Astrocyte of the spinal cord (primary cell): ENCODE measurements at regions not wholly inside any gene's neighbourhood (a gene's known extent, or its start where the extent isn't known, plus 50 kb on each side); places are given as distances from the start of the nearest gene placed in this dataset.
"Not testable (repeated sequence)": the region's sequence is repeated elsewhere in the genome, so short reads cannot be mapped to it uniquely, and the experiment has no call there.

Source experiments
- DNase-seq: peaks from one replicate; pipeline ENCODE4 v3.0.0; 2011; ENCODE audit warnings: low read depth, low spot score
- H3K4me3 ChIP-seq: 2 replicates; pipeline ENCODE4 v1.5.1; 2011; ENCODE audit warnings: low read depth, mild to moderate bottlenecking, low read length, moderate library complexity
- in situ Hi-C: cut with HindIII; loops from 2 replicates; pipeline ENCODE4 v1.10.0; 2017; ENCODE audit warnings: low sequenced_read_pairs
- TF ChIP-seq, protein P1 (sequence below): IDR thresholded peaks from 2 replicates; pipeline ENCODE4 v1.5.1; 2012; ENCODE audit warnings: low read depth, mild to moderate bottlenecking, low read length, inconsistent platforms

DNA sequence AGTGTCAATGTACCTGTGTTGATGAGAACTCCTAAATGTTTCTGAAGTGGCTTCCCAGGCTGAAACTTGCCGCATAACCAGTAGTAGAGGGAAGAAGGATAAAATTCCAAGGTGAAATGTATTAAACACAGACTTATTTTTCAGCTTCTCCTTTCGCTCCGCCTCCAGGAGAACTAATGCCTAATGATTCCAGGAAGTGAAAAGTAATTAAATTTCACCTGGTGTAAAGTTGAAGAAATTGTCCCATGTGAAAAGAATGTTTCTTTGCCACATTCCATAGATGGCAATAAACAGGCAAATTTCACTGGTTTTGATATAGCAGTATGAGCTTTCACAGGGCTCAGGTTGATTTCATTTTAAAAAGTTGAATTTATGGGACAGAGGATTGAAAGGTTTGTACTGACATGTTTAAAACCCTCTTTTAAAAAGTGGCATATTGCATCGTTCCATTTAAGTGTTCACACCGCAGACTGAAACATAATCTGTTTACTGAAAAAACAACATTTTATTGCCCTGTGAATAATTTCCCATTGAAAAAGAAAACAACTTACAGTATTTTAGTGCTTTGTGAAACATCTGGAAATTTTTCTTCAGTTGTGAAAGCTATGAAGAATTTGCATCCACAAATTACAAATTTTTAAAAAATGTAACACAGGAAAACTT lies 453.4 kb upstream of the NFE2L3 start:
- no peak for DNase-seq
- no peak overlapping the region for H3K4me3 ChIP-seq
- TF ChIP-seq, protein P1, sequence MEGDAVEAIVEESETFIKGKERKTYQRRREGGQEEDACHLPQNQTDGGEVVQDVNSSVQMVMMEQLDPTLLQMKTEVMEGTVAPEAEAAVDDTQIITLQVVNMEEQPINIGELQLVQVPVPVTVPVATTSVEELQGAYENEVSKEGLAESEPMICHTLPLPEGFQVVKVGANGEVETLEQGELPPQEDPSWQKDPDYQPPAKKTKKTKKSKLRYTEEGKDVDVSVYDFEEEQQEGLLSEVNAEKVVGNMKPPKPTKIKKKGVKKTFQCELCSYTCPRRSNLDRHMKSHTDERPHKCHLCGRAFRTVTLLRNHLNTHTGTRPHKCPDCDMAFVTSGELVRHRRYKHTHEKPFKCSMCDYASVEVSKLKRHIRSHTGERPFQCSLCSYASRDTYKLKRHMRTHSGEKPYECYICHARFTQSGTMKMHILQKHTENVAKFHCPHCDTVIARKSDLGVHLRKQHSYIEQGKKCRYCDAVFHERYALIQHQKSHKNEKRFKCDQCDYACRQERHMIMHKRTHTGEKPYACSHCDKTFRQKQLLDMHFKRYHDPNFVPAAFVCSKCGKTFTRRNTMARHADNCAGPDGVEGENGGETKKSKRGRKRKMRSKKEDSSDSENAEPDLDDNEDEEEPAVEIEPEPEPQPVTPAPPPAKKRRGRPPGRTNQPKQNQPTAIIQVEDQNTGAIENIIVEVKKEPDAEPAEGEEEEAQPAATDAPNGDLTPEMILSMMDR: no peak
- in situ Hi-C loops: no loop called here

DNA sequence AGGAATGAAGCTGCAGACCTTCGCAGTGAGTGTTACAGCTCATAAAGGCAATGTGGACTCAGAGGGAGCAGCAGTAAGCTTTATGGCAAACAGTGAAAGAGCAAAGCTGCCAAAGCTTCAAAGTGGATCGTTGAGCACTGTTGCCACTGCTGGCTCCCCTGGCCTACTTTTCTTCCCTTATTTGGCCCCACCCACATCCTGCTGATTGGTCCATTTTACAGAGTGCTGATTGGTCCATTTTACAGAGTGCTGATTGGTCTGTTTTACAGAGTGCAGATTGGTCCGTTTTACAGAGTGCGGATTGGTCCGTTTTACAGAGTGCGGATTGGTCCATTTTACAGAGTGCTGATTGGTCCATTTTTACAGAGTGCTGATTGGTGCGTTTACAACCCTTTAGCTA lies 451.9 kb upstream of the NFE2L3 start:
- H3K4me3 ChIP-seq, in situ Hi-C loops, DNase-seq: not testable (repeated sequence)

DNA sequence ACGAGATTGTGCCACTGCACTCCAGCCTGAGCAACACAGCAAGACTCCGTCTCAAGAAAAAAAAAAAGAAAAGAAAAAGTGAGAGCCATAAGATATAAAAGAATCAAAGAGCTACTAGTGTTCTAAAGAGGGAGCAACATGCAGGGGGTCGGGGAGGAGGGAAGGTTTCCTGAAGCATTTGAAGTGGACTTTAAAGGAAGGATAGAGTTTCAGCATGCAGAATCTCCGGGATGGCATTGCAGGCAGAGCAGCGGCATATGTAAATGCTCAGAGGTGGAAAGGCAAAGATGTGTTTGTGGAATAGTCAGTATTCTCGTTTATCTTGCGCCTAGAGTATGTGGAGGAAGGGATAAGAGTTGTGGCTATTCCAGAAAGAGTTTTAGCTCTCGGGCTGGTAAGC lies 447.6 kb upstream of the NFE2L3 start:
- in situ Hi-C loops: no loop called here
- TF ChIP-seq, protein P1: no peak
- no peak for DNase-seq
- H3K4me3 ChIP-seq: no peak overlapping the region

DNA sequence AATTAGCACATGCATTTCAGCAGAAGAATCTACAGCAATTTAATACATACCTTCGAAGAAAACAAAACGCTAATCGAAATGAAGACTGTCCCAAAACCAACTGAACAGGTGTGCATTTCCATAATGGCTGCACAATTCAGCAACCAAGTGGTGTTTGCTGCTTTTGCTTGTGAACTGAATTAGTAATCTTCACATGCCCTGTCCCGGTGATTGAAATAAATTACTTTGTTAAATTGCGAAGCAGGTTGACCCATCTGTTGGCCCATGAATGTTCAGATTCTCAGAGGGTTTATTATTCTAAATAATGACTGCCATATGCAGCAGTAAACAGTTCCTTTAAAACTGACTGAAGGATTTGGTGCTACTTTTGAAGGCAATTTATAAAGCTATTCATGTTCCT lies 445.2 kb upstream of the NFE2L3 start:
- no peak for DNase-seq

DNA sequence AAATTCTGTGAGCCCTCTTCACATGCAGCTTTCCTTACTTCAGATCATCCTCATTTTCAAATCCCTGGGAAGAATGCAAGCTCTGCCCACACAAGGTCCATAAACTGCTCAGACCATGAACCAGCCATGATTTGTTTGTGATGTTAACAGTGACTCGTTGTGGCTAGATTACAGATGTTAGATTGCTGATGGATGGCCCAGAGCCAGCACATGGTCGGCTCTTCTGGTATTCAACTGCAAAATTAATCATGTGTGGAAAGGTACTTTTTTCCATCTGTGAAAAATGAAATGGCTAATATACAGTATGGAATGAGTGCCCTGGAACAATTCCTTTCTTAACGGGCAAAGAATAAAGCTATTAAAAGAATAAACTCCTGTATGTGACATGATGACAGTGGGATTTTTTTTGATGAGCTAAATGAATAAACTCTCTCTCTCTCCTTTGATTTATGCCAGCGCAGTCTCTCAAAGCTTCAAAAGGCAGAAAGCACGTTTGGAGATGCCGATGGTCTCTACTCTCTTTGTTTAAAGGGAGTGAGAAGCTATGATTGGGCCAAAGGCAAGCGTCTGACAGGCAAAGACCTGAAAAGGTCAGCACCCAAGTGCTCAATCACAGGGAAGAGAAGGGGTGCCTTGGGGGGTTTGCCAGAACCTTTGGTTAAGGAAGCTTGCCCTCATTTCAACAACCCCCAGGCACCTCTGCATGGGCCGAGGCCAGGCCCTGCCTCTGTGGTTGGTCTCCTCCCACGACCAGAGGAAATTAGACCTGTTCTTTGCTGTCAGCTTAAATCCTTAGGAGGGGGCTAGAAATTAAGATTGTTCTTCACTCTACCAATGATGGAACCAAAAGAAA lies 444.0 kb upstream of the NFE2L3 start:
- DNase-seq: no peak
- H3K4me3 ChIP-seq: no peak overlapping the region
- TF ChIP-seq, protein P1: no peak
- in situ Hi-C loops: no loop called here

More for the DNA sequence above, 445.2 kb upstream of the NFE2L3 start:
- in situ Hi-C loops: no loop called here
- no peak overlapping the region for H3K4me3 ChIP-seq
- TF ChIP-seq, protein P1: no peak

DNA sequence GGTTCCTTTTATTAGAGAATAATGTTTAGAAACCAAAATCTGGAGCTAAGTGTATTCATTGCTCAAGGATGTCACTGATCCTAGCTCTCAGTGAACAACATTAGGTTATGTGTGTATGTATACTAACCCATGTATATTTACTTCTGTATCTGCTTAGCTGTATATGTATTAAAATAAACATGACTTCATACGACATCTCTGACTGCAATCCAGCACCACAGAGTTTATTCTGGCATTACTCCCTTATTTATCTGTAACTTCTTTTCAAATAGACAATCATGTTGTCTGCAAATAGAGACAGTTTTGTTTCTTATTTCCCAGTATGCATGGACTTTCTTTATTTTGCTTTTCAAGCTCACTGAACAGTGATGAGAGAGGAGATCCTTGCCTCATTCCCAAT lies 441.0 kb upstream of the NFE2L3 start:
- DNase-seq: no peak
- in situ Hi-C loops: no loop called here
- H3K4me3 ChIP-seq: no peak overlapping the region

More for the DNA sequence above, 441.0 kb upstream of the NFE2L3 start:
- TF ChIP-seq, protein P1: no peak
